NCI-H2107 treated with DMSO at 0.1 percent for 48 hours (cell line): ENCODE measurements at regions not wholly inside any gene's neighbourhood (a gene's known extent, or its start where the extent isn't known, plus 50 kb on each side); places are given as distances from the start of the nearest gene placed in this dataset.
A peak's percentile ranks its signal among the peaks of the same experiment; 100 is the strongest.

Experiments
- DNase-seq: peaks from one replicate; lab custom pipeline; 2025; ENCODE audit not compliant: unreplicated experiment; lab: John Stamatoyannopoulos, UW

DNA sequence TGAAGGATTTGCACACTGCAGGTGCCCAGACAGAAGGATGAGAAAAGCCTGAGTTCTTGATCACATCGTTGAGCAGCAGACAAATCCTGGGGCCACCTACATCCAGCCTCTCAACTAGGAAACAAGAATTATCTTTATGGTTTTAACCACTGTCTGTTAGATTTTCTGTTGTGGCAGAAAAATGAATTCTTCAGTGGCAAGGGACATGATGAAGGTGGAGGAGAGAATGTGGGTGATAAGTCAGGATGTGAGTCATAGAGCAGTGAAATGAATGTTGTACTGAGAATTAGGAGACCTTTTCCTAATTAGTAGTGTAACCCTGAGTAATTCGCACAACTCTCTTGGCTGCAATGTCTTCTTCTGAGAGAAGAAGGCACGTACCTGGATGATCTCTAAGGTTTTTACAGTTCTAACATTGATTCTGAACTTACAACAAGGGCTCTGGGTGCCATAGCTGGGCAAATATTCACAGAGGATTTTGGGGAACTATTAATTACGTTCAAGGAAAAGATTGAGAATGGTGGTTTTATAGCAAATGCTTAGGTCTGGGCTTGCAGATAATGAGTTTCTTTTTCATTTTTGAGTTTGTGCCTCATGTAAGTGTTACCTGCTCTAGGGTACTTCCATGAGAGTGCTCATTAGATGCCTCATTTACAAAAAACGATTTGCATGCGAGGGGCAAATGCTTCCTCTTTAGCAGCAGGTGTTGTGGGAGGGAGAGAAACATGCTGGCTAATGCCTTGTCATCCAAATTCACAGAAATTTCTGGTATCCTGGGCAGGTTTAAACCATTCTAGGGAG is 111.0 kb upstream of the KL start:
- DNase-seq = no peak

DNA sequence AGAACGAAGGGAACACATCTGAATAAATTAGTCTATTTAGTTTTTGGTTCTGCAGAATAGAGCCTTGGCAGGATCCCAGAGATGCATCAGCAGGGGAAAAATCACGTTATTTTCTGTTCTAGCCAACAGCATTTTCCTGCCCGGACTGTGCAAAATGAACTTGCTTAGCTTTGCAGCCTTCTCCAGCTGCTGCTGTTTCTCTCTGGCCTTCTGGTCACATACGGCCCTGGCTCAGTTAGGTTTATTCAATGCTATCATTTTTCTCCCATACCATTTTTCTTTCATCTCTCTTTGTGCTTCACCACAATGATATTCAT is 110.4 kb upstream of the KL start:
- no peak for DNase-seq

DNA sequence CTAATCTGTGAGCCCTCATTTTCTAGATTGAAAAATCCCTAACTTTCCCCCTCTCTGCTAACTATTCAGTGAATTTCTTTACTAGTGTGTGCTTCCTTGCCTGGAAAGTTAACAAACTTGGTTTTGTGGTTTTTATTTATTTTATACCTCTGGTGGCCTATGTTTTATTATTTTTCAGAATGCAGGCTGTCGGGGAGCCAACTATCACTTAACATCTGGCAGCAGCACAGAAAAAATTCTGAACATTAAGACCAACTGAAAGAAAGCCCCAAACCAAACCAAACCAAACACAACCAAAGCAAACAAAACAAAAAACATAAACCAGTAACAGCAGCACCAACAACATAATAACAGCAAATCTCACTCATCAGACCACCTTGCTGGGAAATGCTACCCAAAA is 109.0 kb upstream of the KL start:
- DNase-seq = no peak

DNA sequence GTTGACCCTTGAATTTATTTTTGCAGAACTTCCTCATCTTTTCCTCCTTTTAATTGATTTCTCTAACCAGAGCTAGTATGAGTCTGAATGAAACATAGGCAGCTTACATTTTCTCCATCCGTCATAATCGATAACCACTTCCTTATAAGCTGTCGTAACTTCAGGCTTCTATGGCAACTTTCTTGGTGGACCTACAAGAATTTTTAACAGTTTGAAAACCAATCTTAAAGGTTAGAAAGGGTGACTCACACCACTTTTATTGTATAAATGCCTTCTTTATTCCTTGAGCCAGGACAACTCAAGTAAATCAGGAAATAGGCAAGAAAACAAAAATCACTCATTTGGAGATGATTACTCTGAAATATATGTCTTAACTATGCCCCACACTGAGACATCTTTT is 105.7 kb upstream of the KL start:
- no peak for DNase-seq

DNA sequence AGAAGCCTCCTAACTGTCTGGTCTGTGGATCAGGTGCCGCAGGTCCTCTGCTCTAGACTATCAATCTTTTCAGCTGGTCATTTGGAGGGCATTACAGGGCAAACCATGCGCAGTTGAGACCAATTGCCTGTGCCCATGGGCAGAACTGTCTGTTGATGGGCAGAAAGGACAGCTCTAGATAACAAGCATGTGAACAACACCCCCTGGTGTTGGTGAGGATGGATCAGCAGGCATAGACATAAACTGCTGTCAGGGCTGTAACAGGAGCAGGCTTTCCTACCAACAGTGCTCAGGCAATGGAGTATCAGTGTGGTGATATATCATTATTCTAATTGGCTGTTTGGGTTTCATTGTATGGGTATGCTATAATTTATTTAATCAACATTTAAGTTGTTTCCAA is 104.7 kb upstream of the KL start:
- DNase-seq = peak; percentile 47

DNA sequence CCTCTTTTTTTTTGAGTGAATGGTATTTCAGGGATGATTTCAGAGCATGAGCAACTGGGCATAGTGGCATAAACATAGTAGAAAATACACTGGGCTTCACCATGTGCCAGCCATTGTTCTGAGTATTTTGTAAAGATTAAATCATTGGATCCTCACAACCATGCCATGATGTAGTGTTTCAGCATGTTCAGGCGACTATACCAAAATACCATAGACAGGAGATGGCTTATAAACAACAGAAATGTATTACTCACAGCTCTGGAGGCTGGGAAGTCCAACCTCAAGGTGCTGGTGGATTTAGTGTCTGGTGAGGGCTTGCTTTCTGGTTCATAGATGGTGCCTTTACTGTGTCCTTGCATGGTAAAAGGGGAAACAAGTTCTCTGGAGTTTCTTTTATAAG is 101.5 kb upstream of the KL start:
- no peak for DNase-seq

DNA sequence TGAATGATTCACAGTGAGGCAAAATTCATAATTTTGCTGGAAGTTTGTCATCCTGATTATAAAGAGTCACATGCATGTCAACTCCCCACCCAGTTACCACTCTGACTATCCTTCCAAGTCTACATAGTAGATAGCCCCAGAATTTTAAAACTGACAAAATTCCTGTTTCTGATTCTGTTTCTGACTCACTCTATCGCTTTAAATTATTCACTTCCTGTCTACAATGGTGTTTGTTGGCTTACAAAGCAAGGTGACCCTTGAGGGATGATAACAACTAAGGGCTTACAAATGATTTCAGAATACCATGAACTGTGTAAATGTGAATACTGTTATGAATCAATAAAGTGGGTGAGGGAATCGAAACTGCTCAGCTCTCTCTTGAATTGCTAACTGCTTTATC is 98.7 kb upstream of the KL start:
- DNase-seq = no peak

DNA sequence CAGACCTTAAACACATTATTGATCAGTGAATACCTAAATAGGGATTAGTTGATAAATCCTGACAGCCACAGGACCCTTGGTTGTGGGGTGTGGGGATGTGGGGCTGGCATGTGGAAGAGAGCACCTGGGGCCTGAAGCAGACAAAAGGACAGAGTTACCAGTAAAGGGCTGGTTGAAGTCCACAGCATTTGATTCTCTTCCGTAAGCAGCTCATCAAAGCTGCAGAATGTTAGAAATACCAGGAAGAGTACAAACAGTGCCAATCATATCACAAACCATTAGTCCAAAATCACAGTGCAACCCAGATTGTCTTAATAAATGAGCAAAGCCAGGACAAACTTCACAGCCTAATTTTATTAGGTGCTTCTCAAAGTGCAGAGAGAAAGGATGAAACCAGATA is 92.5 kb upstream of the KL start:
- DNase-seq = no peak

DNA sequence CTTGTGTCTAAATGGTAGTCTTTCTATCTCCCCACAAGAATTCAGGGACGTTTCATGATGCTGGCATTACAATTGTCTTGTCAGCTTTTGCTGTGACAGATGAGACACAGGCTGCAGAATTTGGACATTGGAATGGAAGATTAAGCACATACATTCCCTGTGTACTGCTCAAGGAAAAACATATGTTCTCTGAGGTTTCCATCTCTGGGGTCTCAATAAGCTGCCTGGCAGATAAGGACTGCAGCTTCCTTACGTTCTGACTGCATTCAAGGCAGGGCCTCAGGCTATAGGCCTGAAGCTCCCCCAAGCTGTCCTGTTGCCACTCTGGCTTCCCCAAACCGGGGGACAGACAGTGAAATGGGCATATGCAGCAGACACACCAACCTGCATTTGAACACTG is 91.3 kb upstream of the KL start:
- DNase-seq = no peak

DNA sequence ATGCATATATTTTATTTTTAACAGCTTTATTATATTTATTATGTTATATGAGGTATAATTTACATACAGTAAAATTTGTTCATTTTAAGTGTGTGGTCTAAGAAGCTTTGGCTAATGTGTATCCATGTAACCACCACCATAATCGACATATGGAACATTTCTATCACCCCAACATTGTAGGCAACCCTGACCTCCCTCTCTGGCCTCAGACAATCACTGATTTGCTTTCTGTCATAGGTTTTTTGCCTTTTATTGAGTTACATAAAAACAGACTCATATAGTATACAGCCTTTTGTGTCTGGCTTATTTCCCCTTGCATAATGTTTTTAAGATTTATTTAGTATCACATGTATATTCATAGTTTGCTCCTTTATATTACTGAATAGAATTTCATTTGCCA is 90.7 kb upstream of the KL start:
- no peak for DNase-seq

DNA sequence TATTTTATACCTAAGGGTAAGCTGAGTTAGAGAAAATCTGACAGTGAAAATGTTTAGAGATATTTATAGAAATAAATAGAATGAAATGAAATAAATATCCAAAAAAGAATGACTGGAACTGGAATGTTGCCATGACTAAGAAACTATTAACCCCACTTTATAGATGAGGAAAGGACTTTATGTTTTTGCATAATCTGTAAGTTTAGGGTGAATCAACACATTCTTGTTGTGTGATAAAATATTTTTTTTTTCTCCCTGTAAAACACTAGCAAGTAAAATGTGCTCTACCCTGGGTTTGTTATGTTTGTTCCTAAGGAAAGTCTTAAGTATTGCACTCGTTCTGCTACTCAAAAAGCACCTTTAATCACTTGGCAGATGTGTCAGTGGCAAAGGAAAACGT is 83.8 kb upstream of the KL start:
- DNase-seq = no peak

DNA sequence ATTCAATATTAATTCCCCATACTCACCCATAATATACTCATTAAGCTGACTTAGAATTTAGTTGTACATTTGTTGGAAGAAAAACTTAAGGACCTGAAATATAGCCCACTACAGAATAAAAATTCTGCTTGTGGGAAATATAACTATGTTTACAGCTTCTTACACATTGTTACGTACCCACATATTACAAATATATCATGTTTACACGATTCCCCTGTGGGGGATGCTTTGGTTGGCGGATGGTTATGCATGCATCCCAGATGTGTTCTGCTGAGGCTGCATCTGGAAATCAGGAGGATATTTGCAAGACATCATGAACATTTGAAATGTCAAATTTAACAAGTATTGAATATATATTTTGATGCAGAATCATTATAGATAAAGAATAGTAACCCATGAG is 79.5 kb upstream of the KL start:
- no peak for DNase-seq

DNA sequence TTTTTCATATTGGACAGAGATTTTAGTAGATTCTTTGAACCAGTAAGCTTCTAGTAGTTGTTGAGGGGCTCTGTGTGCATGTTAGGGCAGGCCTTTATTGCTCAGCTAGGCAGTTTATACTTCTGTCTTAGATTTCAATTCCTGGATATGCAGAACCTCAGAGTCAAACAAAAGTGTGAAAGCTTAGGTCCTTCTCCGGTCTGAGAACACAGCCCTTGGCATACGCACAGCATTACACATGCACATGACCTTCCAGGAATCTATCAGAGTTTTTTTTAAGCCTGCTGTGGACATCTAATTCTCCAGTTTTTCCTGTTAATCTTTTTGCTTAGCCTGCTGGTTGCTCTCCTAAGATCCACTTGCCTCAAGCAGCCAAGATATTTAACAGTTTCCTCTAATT is 77.9 kb upstream of the KL start:
- no peak for DNase-seq

DNA sequence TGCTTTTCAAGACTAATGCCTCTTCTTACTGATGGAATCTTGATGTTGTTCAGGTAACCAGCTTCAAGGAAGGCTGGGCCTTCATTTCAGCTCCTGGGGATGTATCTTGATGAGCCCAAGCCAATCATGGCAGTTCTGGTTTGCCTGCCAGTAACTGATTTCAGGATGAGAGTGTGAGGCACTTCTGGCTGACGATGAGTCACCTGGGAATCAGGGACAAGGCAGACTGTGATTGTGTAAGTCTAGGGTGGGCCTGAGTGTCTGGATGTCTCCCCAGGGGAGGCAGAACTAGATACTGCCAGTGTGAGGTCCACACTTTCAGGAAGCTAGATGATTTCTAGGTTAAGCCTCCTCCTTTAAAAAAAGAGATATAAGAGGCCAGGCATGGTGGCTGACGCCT is 77.3 kb upstream of the KL start:
- no peak for DNase-seq

DNA sequence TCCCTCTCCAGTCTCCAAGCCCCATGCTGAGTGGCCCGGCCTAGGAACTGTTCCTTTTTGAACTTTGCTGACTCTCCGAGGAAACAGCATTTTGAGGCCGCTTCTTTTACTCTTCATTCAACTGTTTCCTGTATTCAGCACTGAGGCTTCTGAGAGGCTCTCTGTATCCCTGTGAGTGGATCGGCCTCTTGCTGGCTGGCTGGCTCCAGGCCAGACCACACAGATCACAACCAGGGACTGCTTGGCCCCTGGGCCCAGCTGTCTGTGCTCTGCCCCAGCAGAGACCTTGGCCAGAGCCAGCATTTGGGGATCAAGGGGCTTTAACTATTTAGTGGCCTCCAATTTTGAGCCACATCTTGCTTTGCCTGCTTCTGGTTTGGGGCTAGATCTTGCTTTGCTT is 75.6 kb upstream of the KL start:
- peak; percentile 12 for DNase-seq

DNA sequence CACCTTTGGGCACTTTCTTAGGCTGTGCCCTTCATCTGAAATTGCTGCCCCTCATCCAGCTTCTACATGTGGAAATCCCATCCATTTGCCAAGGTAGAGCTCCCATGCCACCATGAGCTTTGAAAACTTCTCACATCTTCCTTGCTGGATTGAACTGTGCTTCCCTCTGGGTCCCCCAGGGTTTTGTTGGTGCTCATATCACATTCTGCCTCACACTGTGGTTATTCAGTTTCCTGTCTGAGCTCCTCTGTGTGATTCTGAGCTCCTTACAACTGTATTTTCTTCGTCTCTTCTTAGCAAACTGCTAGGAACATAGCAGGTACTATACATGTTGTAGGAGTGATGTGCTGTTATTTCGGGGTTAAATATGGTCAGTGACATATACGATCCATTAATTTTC is 74.9 kb upstream of the KL start:
- no peak for DNase-seq

DNA sequence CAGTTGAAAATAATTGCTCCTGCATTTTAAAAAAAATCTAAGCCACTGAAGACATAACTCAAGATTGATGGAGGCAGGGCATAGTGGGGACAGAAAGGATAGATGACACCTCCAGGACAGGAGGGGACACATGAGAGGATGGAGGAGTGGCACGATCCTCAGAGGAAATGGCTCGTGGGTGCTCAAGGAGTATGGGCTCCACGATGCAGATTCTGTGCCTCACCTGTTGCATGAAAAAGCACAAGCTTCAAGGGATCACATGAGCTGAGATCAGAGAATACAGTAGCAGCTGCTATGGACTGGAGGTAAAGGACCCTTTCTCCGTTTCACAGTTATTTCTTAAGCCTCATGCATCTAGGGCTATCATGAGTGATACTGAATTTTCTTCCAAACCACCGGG is 69.7 kb upstream of the KL start:
- DNase-seq = no peak

DNA sequence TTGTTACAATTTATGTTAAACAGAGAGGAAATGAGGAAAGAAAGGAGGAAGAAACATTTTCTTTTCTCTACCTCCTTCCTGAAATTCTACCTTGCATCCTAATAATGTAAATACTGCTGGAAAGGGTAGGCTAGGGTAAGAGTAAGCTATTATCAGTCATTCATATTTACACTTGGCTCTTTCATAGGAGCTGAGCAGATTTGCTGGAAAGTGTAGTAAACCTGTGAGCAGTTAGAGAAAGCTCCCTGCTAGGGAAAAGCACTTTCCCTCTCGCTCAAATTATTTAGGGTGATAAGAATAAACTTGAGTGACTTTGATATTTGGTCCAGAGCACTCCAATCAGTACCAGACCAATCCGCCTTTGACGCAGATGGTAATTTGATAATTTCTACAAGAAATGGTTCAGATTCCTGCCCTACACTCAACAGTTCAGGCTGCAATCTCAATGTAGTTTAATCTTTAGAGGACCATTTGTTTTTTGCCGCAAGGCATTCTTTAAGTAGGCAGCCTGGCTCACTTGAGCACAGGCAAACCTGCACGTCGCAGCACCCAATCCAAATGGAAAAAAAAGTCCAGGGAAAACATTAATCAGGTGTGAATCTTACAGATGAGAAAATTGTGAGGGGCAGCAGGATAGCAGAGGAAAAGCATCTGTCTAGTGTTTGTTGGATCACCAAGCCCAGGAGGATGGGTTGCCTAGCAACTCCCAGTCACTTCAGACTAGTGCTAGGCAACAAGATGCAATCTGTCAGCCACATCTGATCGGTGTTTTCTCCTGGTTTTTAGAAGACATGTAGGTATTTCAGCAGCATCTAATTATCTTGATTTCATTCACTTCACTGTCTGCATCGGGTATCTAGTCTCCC is 68.6 kb upstream of the KL start:
- DNase-seq = peak; percentile 10

DNA sequence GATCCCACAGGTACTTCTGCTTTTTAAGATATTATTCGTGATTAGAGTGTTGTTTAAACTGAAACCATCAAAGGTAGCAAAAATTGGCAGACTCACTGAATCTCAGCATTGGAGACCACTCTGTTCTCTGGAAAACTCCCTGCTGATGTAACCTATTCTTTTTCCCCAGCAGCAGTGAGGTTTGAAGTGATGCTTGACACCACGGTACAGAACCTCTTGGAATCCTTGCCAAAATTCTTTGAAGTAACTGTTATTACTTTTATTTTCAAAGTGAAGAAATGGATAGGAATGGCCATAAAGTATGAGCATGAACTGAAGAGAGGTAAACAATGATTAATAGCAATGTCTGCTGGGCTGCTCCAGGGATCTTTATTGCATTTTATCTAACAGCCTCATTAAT is 66.4 kb upstream of the KL start:
- DNase-seq = no peak

DNA sequence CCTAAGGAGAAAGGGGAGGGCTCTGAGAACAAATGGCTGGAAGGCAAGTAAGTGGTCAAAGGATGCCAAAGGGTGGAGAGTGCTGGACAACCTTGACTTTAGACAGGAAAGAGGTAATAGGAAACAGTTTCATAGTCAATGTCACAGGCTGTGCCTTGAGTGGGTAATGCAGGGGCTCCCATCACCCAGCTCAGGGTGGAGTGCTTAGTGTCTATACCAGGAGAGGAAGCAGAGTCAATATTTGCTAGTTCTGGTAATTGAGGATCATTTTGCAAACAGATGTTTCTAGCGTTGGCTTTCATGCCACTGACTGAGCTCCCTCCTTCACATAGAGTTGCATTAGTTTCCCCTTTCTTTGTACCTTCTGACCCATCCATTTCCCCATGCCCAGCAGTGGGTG is 64.6 kb upstream of the KL start:
- DNase-seq = no peak

DNA sequence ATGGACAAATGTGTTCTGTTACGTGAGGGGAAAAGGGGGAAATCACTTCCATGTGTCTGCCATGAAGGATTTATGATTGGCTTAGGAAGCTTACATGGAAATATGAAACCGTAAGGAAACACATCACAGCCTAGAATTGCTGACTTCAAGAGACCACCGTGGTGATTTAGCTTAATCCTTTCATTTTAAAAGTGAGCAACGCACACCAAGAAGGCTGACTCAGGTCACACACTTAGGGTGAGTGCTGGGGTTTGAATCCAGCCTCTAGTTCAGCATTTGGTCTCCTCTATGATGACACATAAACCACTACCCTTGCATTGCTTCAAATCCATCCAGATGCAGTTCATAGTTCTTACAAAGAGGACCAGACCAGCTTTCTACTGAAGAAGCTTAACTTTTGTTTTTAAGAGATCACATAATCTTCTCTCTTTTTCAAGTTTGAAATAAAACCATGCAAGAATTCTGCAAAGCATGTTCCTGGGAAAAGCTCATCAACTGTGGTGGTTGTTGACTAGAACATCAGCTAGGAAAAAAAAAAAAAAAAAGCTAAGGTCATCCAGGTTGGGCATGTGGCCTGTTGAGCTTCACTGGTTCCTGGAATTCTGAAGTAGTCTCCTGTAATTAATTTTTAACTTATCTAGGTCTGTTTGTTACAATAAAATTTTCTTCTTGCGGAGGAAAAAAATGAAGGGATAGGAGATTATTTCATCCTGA is 60.2 kb upstream of the KL start:
- no peak for DNase-seq

DNA sequence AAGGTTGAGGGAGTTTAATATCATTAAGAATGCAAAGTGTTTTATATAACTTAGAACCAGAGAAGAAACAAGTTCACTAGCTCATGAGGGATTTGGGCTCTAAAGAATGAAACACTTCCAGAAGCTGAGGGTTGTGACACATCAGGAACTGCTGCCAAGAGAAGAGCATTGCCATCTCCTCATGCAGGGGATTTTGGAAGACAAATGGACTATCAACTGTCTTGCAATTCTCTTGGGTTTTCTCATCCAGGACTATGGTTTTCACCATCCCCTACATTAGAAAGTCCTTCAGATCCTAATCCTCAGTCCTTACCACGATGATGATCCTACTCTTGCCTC is 59.7 kb upstream of the KL start:
- DNase-seq = no peak
